ENCODE measurements at regions not wholly inside any gene's neighbourhood (a gene's known extent, or its start where the extent isn't known, plus 50 kb on each side); places are given as distances from the start of the nearest gene placed in this dataset.
"Not testable (repeated sequence)": the region's sequence is repeated elsewhere in the genome, so short reads cannot be mapped to it uniquely, and the experiment has no call there.

- DNase-seq (ENCODE audit: low read depth): no peak
Measured at GRCh38 chr12:112711507-112711906, 80.0 kb upstream of the RPH3A start.

GRCh38 chr12:112712751-112713150 is 78.8 kb upstream of the RPH3A start:
- DNase-seq (ENCODE audit: low read depth): not testable (repeated sequence)

GRCh38 chr12:112713471-112713870 is 78.1 kb upstream of the RPH3A start:
- DNase-seq (ENCODE audit: low read depth): no peak

GRCh38 chr12:112714166-112714710 is 77.3 kb upstream of the RPH3A start:
- no peak for DNase-seq (ENCODE audit: low read depth)

GRCh38 chr12:112716099-112717093 is 75.2 kb upstream of the RPH3A start:
- no peak for DNase-seq (ENCODE audit: low read depth)

GRCh38 chr12:112728864-112729263 is 62.7 kb upstream of the RPH3A start:
- DNase-seq (ENCODE audit: low read depth): no peak

GRCh38 chr12:112734859-112735695 is 56.5 kb upstream of the RPH3A start:
- DNase-seq (ENCODE audit: low read depth): no peak

- no peak for DNase-seq (ENCODE audit: low read depth)
Measured at GRCh38 chr12:112738531-112738930, 53.0 kb upstream of the RPH3A start.

GRCh38 chr12:112740387-112740934 is 51.1 kb upstream of the RPH3A start:
- DNase-seq (ENCODE audit: low read depth): no peak

GRCh38 chr12:112741106-112741505 is 50.4 kb upstream of the RPH3A start:
- DNase-seq (ENCODE audit: low read depth): no peak
